Lung (tissue), 11 donors: ENCODE measurements at regions not wholly inside any gene's neighbourhood (a gene's known extent, or its start where the extent isn't known, plus 50 kb on each side); places are given as distances from the start of the nearest gene placed in this dataset.
A peak's percentile ranks its signal among the peaks of the same experiment; 100 is the strongest.

Source experiments
- ATAC-seq: fragments of 200-7000 bp; cut with Tn5 transposase; one replicate; pipeline ENCODE4 v1.9.1; 2020; ENCODE audit warnings: moderate number of reproducible peaks; ENCODE audit not compliant: insufficient read depth, low FRiP score
- DNase-seq, 3 donors: peaks; one replicate each; pipeline ENCODE4 v3.0.0-alpha.2; 2013 to 2017
- H3K27ac ChIP-seq, 2 donors: one replicate each; pipeline ENCODE4 v1.5.1; 2013; ENCODE audit warnings: mild to moderate bottlenecking in 2 of 2, moderate library complexity in 2 of 2, control low read depth in 1 of 2, inconsistent platforms in 1 of 2, low read depth in 1 of 2, low read length in 1 of 2
- H3K27me3 ChIP-seq, 3 donors: one replicate each; pipeline ENCODE4 v1.5.1; 2013; ENCODE audit warnings: low read length in 2 of 3; ENCODE audit not compliant: control insufficient read depth in 3 of 3, insufficient read depth in 3 of 3
- H3K36me3 ChIP-seq, 4 donors: one replicate each; pipeline ENCODE4 v1.5.1; 2013; ENCODE audit warnings: low read length in 4 of 4, mild to moderate bottlenecking in 1 of 4, moderate library complexity in 1 of 4; ENCODE audit not compliant: control insufficient read depth in 4 of 4, insufficient read depth in 4 of 4
- H3K4me1 ChIP-seq, 5 donors: one replicate each; pipeline ENCODE4 v1.5.1; 2013; ENCODE audit warnings: low read length in 5 of 5, mild to moderate bottlenecking in 2 of 5, moderate library complexity in 1 of 5; ENCODE audit not compliant: control insufficient read depth in 5 of 5, insufficient read depth in 5 of 5
- H3K4me3 ChIP-seq: one replicate; pipeline ENCODE4 v1.5.1; 2013; ENCODE audit warnings: mild to moderate bottlenecking, control low read depth, moderate library complexity
- H3K9ac ChIP-seq, 2 donors: one replicate each; pipeline ENCODE4 v1.5.1; 2013; ENCODE audit warnings: low read length in 2 of 2, control low read depth in 1 of 2; ENCODE audit not compliant: insufficient read depth in 1 of 2
- H3K9me3 ChIP-seq, 4 donors: one replicate each; pipeline ENCODE4 v1.5.1; 2013; ENCODE audit warnings: low read length in 3 of 4, mild to moderate bottlenecking in 1 of 4, moderate library complexity in 1 of 4; ENCODE audit not compliant: control insufficient read depth in 4 of 4, insufficient read depth in 3 of 4
- WGBS, 2 donors: extraction: QIAGEN DNeasy Blood & Tissue Kit; methylation state at CpG; one replicate each; pipeline ENCODE4 v1.1.7; 2013; 5-methylcytosine and 5-hydroxymethylcytosine counted together
- TF ChIP-seq, protein P1 (sequence below): IDR thresholded peaks from 2 replicates; pipeline ENCODE4 v1.5.1; 2012; ENCODE audit warnings: mild to moderate bottlenecking; ENCODE audit errors: control extremely low read depth, extremely low read depth
- donor health status: control.
- donor health status: control.
- donor health status: Bipolar disorder and iron deficiency.
- donor health status: healthy.
- donor health status: DM: yes; HTN: yes; CAD: no.

DNA sequence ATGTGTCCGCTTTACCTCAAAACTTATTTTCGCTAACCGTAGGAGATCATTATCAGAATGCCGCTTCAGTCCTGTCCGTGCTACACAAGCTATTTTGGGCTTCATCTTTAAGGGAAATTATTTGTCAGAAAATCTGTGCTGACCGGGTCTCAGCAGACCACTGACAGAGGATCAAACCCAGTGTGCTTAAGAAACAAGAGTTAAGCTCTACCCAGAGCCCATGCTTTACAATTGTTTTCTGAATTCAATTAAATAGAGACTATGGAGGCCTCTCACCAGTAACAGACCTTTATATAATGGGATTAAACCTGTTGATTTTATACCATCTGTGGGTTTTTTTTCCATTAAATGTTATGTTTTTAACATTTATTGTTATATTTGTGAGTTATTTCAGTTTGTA lies 1956.7 kb upstream of the PIK3C3 start:
- DNase-seq (no peak), ATAC-seq (no peak)
- 93 to 96% methylated on average over 6 of the region's 6 CpGs for WGBS, 2 donors
- Histone ChIP-seq H3K9me3 (no peaks in the 10 kb centered on the region), H3K27me3 (no peaks in the 10 kb centered on the region), H3K4me1 (no peaks in the 10 kb centered on the region), H3K27ac (no peak overlapping the region), H3K4me3 (no peak overlapping the region), H3K36me3 (no peaks in the 10 kb centered on the region), H3K9ac (no peak overlapping the region)
- TF ChIP-seq, protein P1, sequence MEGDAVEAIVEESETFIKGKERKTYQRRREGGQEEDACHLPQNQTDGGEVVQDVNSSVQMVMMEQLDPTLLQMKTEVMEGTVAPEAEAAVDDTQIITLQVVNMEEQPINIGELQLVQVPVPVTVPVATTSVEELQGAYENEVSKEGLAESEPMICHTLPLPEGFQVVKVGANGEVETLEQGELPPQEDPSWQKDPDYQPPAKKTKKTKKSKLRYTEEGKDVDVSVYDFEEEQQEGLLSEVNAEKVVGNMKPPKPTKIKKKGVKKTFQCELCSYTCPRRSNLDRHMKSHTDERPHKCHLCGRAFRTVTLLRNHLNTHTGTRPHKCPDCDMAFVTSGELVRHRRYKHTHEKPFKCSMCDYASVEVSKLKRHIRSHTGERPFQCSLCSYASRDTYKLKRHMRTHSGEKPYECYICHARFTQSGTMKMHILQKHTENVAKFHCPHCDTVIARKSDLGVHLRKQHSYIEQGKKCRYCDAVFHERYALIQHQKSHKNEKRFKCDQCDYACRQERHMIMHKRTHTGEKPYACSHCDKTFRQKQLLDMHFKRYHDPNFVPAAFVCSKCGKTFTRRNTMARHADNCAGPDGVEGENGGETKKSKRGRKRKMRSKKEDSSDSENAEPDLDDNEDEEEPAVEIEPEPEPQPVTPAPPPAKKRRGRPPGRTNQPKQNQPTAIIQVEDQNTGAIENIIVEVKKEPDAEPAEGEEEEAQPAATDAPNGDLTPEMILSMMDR, result no peak

DNA sequence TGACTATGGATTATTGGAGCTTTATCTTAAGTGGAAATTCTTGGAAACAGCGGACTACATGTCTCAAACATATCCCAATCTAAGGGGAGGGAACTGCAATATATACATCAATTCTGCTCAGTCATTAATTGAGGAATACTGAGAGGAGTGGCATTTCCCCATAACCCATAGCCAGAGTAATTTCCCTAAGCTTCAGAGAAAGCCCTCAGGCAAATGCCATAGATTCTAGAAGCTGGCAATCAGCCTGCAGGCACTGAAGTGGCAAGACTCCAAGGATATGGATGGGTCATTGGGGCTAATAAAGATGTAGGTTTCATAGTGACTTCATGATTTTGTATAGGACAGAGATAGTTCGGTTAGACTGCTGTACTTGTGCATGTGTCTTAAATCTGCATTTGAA lies 1960.5 kb upstream of the PIK3C3 start:
- Histone ChIP-seq H3K36me3 (no peaks in the 10 kb centered on the region), H3K27ac (no peak overlapping the region), H3K27me3 (no peaks in the 10 kb centered on the region), H3K9me3 (no peaks in the 10 kb centered on the region), H3K4me3 (no peak overlapping the region), H3K9ac (no peak overlapping the region), H3K4me1 (peaks cover 0 to 5% (median 0%) of the 10 kb centered on the region in 5 donors)
- no peak for DNase-seq
- 92 to 94% methylated on average over 2 of the region's 2 CpGs for WGBS, 2 donors
- no peak for ATAC-seq
- TF ChIP-seq, protein P1, result no peak

DNA sequence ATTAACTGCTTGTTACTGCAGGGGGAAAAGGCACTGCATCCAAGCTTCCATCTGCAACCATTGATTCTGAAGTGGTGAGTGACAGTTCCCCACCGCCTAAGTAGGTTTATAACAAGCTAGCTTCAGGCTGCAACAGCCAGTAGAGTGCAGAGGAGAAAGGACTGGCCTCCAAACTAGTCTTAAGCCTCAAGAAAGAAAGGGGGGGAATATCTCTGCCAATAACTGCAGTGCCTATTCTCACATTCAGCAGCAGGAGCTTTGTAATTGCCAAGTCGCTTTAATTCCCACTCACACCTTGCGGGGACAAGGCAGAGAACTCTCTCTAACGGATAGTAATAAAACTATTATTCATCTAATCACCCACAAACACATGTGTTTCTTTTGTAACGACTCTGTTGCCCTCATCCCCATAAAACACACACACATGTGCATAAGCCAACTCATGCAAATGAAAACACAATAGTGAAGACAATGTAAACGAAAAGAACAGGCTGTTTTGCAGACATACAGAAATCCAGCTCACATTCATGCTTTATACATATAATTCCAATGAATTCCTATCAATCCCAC lies 1963.3 kb upstream of the PIK3C3 start:
- Histone ChIP-seq H3K4me1 (peaks cover 0 to 5% (median 0%) of the 10 kb centered on the region in 5 donors), H3K27ac (no peak overlapping the region), H3K9ac (no peak overlapping the region), H3K27me3 (no peaks in the 10 kb centered on the region), H3K9me3 (no peaks in the 10 kb centered on the region), H3K4me3 (no peak overlapping the region), H3K36me3 (no peaks in the 10 kb centered on the region)
- whole genome bisulfite sequencing, 2 donors, result 72 to 78% methylated on average over 6 of the region's 6 CpGs
- no peak for ATAC-seq
- DNase-seq, result peak in 2 of 3 donors; percentile 54 to 55
- TF ChIP-seq, protein P1, result no peak

DNA sequence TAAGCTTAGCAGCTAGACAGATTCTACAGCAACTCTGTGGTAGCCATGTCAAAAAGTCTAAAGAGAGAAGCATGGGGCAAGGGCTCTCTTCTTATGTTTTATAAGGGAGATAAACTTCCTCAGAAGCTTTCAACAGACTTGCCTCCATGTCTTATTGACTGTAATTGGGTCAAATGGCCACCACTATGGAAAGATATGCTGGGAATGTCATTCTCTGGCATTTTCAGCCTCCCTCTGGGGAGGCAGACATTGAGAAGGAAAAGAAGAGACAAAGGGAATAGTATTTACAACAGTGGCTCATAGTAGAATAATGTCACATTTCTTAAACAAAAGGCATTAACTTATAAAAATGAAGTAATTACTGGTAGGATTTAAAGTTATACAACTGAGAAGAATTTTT lies 1964.5 kb upstream of the PIK3C3 start:
- Histone ChIP-seq H3K9me3 (no peaks in the 10 kb centered on the region), H3K4me3 (no peak overlapping the region), H3K4me1 (peaks cover 0 to 5% (median 0%) of the 10 kb centered on the region in 5 donors), H3K27ac (no peak overlapping the region), H3K9ac (no peak overlapping the region), H3K27me3 (no peaks in the 10 kb centered on the region), H3K36me3 (no peaks in the 10 kb centered on the region)
- DNase-seq (no peak), ATAC-seq (no peak)
- TF ChIP-seq, protein P1, result no peak
